Nephron progenitor cell (in vitro differentiated cells): ENCODE measurements at regions not wholly inside any gene's neighbourhood (a gene's known extent, or its start where the extent isn't known, plus 50 kb on each side); places are given as distances from the start of the nearest gene placed in this dataset.
A peak's percentile ranks its signal among the peaks of the same experiment; 100 is the strongest.

Source experiments
- DNase-seq: peaks from one replicate; pipeline ENCODE4 v3.0.0; 2021
- H3K27ac Mint-ChIP-seq: 2 replicates; pipeline ENCODE4 v1.8.0; 2021; ENCODE audit warnings: mild to moderate bottlenecking, moderate library complexity, mixed read lengths
- H3K27me3 Mint-ChIP-seq: 2 replicates; pipeline ENCODE4 v1.8.0; 2021; ENCODE audit warnings: mild to moderate bottlenecking, low read depth, mixed read lengths; ENCODE audit not compliant: poor library complexity
- H3K36me3 Mint-ChIP-seq: 2 replicates; pipeline ENCODE4 v1.8.0; 2021; ENCODE audit warnings: low read depth, mixed read lengths
- H3K4me1 Mint-ChIP-seq: 2 replicates; pipeline ENCODE4 v1.8.0; 2021; ENCODE audit warnings: mixed read lengths
- H3K4me3 Mint-ChIP-seq: 2 replicates; pipeline ENCODE4 v1.8.0; 2021; ENCODE audit warnings: mild to moderate bottlenecking, moderate library complexity, mixed read lengths
- H3K9me3 Mint-ChIP-seq: 2 replicates; pipeline ENCODE4 v1.8.0; 2021; ENCODE audit warnings: mild to moderate bottlenecking, moderate library complexity, mixed read lengths
- TF ChIP-seq, protein P1 (sequence below): fragments of 200-600 bp; sonication (generic); IDR thresholded peaks from 2 replicates; pipeline ENCODE4 v1.5.0; 2021; ENCODE audit warnings: antibody characterized with exemption

GRCh38 chr6:22448291-22448711, 121.1 kb upstream of the HDGFL1 start:
- DNase-seq, result peak; percentile 12
- peaks cover 8% of the 10 kb centered on the region for H3K27me3 Mint-ChIP-seq
- peaks cover 4% of the 10 kb centered on the region for H3K9me3 Mint-ChIP-seq
- TF ChIP-seq, protein P1, sequence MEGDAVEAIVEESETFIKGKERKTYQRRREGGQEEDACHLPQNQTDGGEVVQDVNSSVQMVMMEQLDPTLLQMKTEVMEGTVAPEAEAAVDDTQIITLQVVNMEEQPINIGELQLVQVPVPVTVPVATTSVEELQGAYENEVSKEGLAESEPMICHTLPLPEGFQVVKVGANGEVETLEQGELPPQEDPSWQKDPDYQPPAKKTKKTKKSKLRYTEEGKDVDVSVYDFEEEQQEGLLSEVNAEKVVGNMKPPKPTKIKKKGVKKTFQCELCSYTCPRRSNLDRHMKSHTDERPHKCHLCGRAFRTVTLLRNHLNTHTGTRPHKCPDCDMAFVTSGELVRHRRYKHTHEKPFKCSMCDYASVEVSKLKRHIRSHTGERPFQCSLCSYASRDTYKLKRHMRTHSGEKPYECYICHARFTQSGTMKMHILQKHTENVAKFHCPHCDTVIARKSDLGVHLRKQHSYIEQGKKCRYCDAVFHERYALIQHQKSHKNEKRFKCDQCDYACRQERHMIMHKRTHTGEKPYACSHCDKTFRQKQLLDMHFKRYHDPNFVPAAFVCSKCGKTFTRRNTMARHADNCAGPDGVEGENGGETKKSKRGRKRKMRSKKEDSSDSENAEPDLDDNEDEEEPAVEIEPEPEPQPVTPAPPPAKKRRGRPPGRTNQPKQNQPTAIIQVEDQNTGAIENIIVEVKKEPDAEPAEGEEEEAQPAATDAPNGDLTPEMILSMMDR, result no peak
- peak overlapping the region; percentile 47 for H3K4me3 Mint-ChIP-seq
- no peaks in the 10 kb centered on the region for H3K36me3 Mint-ChIP-seq
- H3K4me1 Mint-ChIP-seq, result peaks cover 45% of the 10 kb centered on the region
- H3K27ac Mint-ChIP-seq, result peak overlapping the region; percentile 94

GRCh38 chr6:22451962-22452361, 117.4 kb upstream of the HDGFL1 start:
- Mint-ChIP-seq H3K27ac (no peak overlapping the region), H3K9me3 (peaks cover 24% of the 10 kb centered on the region), H3K36me3 (peaks cover 14% of the 10 kb centered on the region), H3K4me1 (peaks cover 38% of the 10 kb centered on the region), H3K4me3 (no peak overlapping the region), H3K27me3 (peaks cover 8% of the 10 kb centered on the region)
- TF ChIP-seq, protein P1, result no peak
- no peak for DNase-seq

DNA sequence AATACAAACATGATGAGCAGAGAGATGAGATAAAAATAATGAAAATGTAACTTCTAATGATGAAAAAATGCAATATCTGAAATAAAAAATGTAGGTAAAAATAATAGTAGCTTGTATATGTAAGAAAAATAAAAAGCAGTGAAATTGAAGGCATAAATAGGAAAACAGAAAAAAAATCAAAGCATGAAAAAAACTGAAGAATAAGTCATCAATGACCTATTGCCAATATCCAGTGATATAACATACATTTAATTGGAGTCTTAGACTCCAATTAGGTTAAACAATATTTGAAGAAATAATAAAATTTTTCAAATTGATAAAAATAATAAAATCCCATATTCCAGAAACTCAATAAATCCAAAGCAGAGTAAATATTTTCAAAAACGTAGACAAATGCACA, 114.0 kb upstream of the HDGFL1 start:
- no peak overlapping the region for H3K4me3 Mint-ChIP-seq
- TF ChIP-seq, protein P1, result no peak
- H3K4me1 Mint-ChIP-seq, result peaks cover 9% of the 10 kb centered on the region
- peaks cover 14% of the 10 kb centered on the region for H3K36me3 Mint-ChIP-seq
- no peak overlapping the region for H3K27ac Mint-ChIP-seq
- DNase-seq, result no peak
- peaks cover 29% of the 10 kb centered on the region for H3K9me3 Mint-ChIP-seq
- H3K27me3 Mint-ChIP-seq, result peaks cover 8% of the 10 kb centered on the region

GRCh38 chr6:22457996-22458395, 111.4 kb upstream of the HDGFL1 start:
- TF ChIP-seq, protein P1, result no peak
- Mint-ChIP-seq H3K4me3 (no peak overlapping the region), H3K27me3 (peaks cover under 1% of the 10 kb centered on the region), H3K27ac (no peak overlapping the region), H3K36me3 (peaks cover 14% of the 10 kb centered on the region), H3K9me3 (peaks cover 29% of the 10 kb centered on the region), H3K4me1 (no peaks in the 10 kb centered on the region)
- DNase-seq, result no peak

DNA sequence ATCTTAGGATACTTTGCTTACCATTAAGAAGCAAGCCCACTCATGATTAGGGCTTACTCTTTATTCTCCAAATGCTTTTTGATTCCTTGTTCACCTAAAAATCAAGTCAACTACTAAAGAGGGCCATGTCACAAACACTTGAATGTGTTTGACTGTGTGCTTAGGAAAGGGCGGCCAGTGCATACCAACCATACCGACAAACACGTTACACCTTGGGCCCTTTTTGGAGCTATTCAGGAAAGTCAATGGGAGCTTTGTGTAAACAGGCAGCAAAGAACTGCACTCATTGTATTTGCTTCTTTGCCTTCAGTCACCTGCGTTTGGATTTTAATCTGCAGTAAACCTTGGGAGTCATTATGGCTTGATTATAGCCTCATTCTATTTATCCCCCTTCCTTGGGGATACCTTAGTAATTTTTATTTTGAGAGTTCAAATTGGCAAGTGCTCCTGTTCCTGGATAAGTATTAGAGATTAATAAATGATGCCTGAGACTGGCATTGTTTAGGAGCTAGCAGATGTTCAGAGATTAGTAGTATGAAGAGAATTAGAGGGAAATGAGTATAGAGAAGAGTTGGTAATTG, 102.6 kb upstream of the HDGFL1 start:
- no peak for DNase-seq
- TF ChIP-seq, protein P1, result no peak
- Mint-ChIP-seq H3K9me3 (peaks cover 22% of the 10 kb centered on the region), H3K36me3 (peaks cover 17% of the 10 kb centered on the region), H3K4me3 (no peak overlapping the region), H3K27me3 (no peaks in the 10 kb centered on the region), H3K27ac (no peak overlapping the region), H3K4me1 (peaks cover 29% of the 10 kb centered on the region)

- Mint-ChIP-seq H3K4me3 (no peak overlapping the region), H3K4me1 (peaks cover 37% of the 10 kb centered on the region), H3K27ac (no peak overlapping the region), H3K36me3 (peaks cover 17% of the 10 kb centered on the region), H3K9me3 (peaks cover 26% of the 10 kb centered on the region), H3K27me3 (no peaks in the 10 kb centered on the region)
- TF ChIP-seq, protein P1, result no peak
- DNase-seq, result no peak
These were observed 101.7 kb upstream of the HDGFL1 start for GRCh38 chr6:22467645-22468044.
